Left ventricle myocardium inferior (tissue), 1 donor: ENCODE measurements at regions not wholly inside any gene's neighbourhood (a gene's known extent, or its start where the extent isn't known, plus 50 kb on each side); places are given as distances from the start of the nearest gene placed in this dataset.

Experiments
- DNase-seq: peaks from one replicate; pipeline ENCODE4 v3.0.0-alpha.2; 2020
- H3K27ac ChIP-seq: fragments of 200-600 bp; replicated peaks from 2 replicates; pipeline ENCODE4 v1.8.0; 2021
- H3K27me3 ChIP-seq: fragments of 200-600 bp; 2 replicates; pipeline ENCODE4 v1.8.0; 2021; ENCODE audit warnings: low read depth
- H3K36me3 ChIP-seq: fragments of 200-600 bp; 2 replicates; pipeline ENCODE4 v1.8.0; 2021
- H3K4me1 ChIP-seq: fragments of 200-600 bp; 2 replicates; pipeline ENCODE4 v1.8.0; 2021
- H3K4me3 ChIP-seq: fragments of 200-600 bp; 2 replicates; pipeline ENCODE4 v1.8.0; 2021; ENCODE audit warnings: mild to moderate bottlenecking, moderate library complexity
- H3K9me3 ChIP-seq: fragments of 200-600 bp; replicated peaks from 2 replicates; pipeline ENCODE4 v1.8.0; 2021
- CTCF ChIP-seq: fragments of 200-600 bp; IDR thresholded peaks from 2 replicates; pipeline ENCODE4 v1.8.0; 2021; ENCODE audit warnings: antibody characterized with exemption, mild to moderate bottlenecking, borderline replicate concordance
- intact Hi-C: fragments of 100-400 bp; cut with micrococcal nuclease; formaldehyde crosslinking; loops from one replicate; pipeline ENCODE4 v1.11.0; 2022
- donor health status: DM: no; HTN: yes; CAD: no; lungs with severe emphysema.

GRCh38 chr2:238518172-238518820, 91.6 kb downstream of the ASB1 start:
- Histone ChIP-seq H3K27me3 (peaks cover 9% of the 10 kb centered on the region), H3K36me3 (no peaks in the 10 kb centered on the region), H3K4me1 (no peaks in the 10 kb centered on the region), H3K27ac (no peak overlapping the region), H3K9me3 (peaks cover 35% of the 10 kb centered on the region), H3K4me3 (no peak overlapping the region)
- intact Hi-C loops: no loop called here
- no peak for DNase-seq
- TF ChIP-seq CTCF: no peak

- no peak overlapping the region for H3K27ac ChIP-seq
- no peak for DNase-seq
- no peaks in the 10 kb centered on the region for H3K36me3 ChIP-seq
- no peaks in the 10 kb centered on the region for H3K4me1 ChIP-seq
- intact Hi-C loops: no loop called here
- no peak overlapping the region for H3K4me3 ChIP-seq
- peaks cover 14% of the 10 kb centered on the region for H3K27me3 ChIP-seq
- peaks cover 35% of the 10 kb centered on the region for H3K9me3 ChIP-seq
- no peak for TF ChIP-seq CTCF
Measured at GRCh38 chr2:238518821-238519186, 92.1 kb downstream of the ASB1 start.

- H3K4me3 ChIP-seq: no peak overlapping the region
- H3K27me3 ChIP-seq: peaks cover 30% of the 10 kb centered on the region
- H3K36me3 ChIP-seq: no peaks in the 10 kb centered on the region
- H3K9me3 ChIP-seq: peaks cover 34% of the 10 kb centered on the region
- DNase-seq: no peak
- no peaks in the 10 kb centered on the region for H3K4me1 ChIP-seq
- no peak for TF ChIP-seq CTCF
- intact Hi-C loops: no loop called here
- no peak overlapping the region for H3K27ac ChIP-seq
Measured at GRCh38 chr2:238520359-238520886, 93.7 kb downstream of the ASB1 start.

GRCh38 chr2:238521002-238521401, 94.3 kb downstream of the ASB1 start:
- no peak for DNase-seq
- peaks cover 32% of the 10 kb centered on the region for H3K27me3 ChIP-seq
- no peak overlapping the region for H3K4me3 ChIP-seq
- H3K9me3 ChIP-seq: peaks cover 28% of the 10 kb centered on the region
- no peaks in the 10 kb centered on the region for H3K36me3 ChIP-seq
- TF ChIP-seq CTCF: no peak
- H3K27ac ChIP-seq: no peak overlapping the region
- H3K4me1 ChIP-seq: no peaks in the 10 kb centered on the region
- intact Hi-C loops: no loop called here

- no peak for DNase-seq
- no peak for TF ChIP-seq CTCF
- Histone ChIP-seq H3K4me3 (no peak overlapping the region), H3K27ac (no peak overlapping the region), H3K9me3 (peaks cover 20% of the 10 kb centered on the region), H3K36me3 (no peaks in the 10 kb centered on the region), H3K27me3 (peaks cover 41% of the 10 kb centered on the region), H3K4me1 (no peaks in the 10 kb centered on the region)
- intact Hi-C loops: no loop called here
Measured at GRCh38 chr2:238521870-238522269, 95.1 kb downstream of the ASB1 start.
